ENCODE measurements at regions not wholly inside any gene's neighbourhood (a gene's known extent, or its start where the extent isn't known, plus 50 kb on each side); places are given as distances from the start of the nearest gene placed in this dataset.

- no peak overlapping the region for H3K9ac ChIP-seq (ENCODE audit: low read length in 2 of 2)
- H3K9me3 ChIP-seq (ENCODE audit: control insufficient read depth in 2 of 2, low read length in 2 of 2): no peaks in the 10 kb centered on the region
Measured at GRCh38 chr18:40652321-40652720, 1302.7 kb upstream of the PIK3C3 start.

DNA sequence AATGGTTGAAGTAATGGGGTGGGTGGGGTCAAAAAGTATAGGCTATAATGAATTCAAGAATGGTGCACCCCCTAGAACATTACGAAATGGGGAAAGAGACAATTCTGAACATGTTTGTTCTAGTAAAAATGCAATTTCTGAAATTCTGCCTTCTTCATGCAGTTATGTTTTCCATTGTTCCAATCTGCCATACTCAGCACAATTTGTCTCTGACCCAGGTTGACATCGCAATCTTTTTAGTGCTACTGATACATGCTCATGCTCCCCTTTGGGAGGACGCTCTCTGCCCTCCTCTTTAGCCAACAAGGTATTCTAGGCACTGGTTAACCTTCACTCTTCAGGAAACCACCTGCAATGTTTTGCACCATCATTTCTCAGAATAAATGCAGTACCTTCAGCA lies 1303.9 kb upstream of the PIK3C3 start:
- H3K27ac ChIP-seq (ENCODE audit: low read length): no peak overlapping the region
- H3K9ac ChIP-seq (ENCODE audit: low read length in 2 of 2): no peak overlapping the region
- no peaks in the 10 kb centered on the region for H3K4me1 ChIP-seq (ENCODE audit: control insufficient read depth, insufficient read depth, low read length)
- no peak overlapping the region for H3K4me3 ChIP-seq (ENCODE audit: low read length in 2 of 2)
- no peaks in the 10 kb centered on the region for H3K36me3 ChIP-seq (ENCODE audit: control insufficient read depth in 2 of 2, insufficient read depth in 2 of 2, low read length in 2 of 2)
- no peaks in the 10 kb centered on the region for H3K27me3 ChIP-seq (ENCODE audit: control insufficient read depth in 1 of 2, insufficient read depth in 2 of 2, low read length in 2 of 2)
- H3K9me3 ChIP-seq (ENCODE audit: control insufficient read depth in 2 of 2, low read length in 2 of 2): no peaks in the 10 kb centered on the region

More at GRCh38 chr18:40652321-40652720, 1302.7 kb upstream of the PIK3C3 start:
- H3K27me3 ChIP-seq (ENCODE audit: control insufficient read depth in 1 of 2, insufficient read depth in 2 of 2, low read length in 2 of 2): no peaks in the 10 kb centered on the region
- no peaks in the 10 kb centered on the region for H3K36me3 ChIP-seq (ENCODE audit: control insufficient read depth in 2 of 2, insufficient read depth in 2 of 2, low read length in 2 of 2)
- no peaks in the 10 kb centered on the region for H3K4me1 ChIP-seq (ENCODE audit: control insufficient read depth, insufficient read depth, low read length)
- no peak overlapping the region for H3K4me3 ChIP-seq (ENCODE audit: low read length in 2 of 2)
- no peak overlapping the region for H3K27ac ChIP-seq (ENCODE audit: low read length)

GRCh38 chr18:40642692-40643229 lies 1312.3 kb upstream of the PIK3C3 start:
- Histone ChIP-seq H3K9ac (ENCODE audit: low read length in 2 of 2) (no peak overlapping the region), H3K36me3 (ENCODE audit: control insufficient read depth in 2 of 2, insufficient read depth in 2 of 2, low read length in 2 of 2) (no peaks in the 10 kb centered on the region), H3K4me3 (ENCODE audit: low read length in 2 of 2) (no peak overlapping the region), H3K9me3 (ENCODE audit: control insufficient read depth in 2 of 2, low read length in 2 of 2) (no peaks in the 10 kb centered on the region), H3K4me1 (ENCODE audit: control insufficient read depth, insufficient read depth, low read length) (no peaks in the 10 kb centered on the region), H3K27ac (ENCODE audit: low read length) (no peak overlapping the region), H3K27me3 (ENCODE audit: control insufficient read depth in 1 of 2, insufficient read depth in 2 of 2, low read length in 2 of 2) (no peaks in the 10 kb centered on the region)

DNA sequence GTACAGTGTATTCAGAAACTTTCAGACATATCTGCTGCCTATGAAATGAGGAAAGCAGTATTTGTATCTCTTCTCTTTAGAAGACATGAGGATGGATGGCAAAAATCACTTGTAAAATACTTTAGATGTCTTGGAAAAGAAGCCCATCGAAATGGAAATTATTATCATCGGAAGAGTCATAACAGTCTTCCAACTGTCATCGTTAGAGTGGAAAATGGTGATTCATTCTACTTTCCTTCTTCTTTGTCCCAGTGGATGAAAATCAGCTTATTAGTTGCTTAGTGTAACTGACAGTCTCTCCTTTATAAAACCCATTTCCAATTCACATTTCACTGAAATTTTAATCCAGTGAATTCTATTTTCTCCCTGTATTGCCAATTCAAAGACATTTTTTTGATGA lies 1323.7 kb upstream of the PIK3C3 start:
- Histone ChIP-seq H3K36me3 (ENCODE audit: control insufficient read depth in 2 of 2, insufficient read depth in 2 of 2, low read length in 2 of 2) (no peaks in the 10 kb centered on the region), H3K9ac (ENCODE audit: low read length in 2 of 2) (no peak overlapping the region)

GRCh38 chr18:40630496-40630895 lies 1324.5 kb upstream of the PIK3C3 start:
- Histone ChIP-seq H3K27me3 (ENCODE audit: control insufficient read depth in 1 of 2, insufficient read depth in 2 of 2, low read length in 2 of 2) (no peaks in the 10 kb centered on the region), H3K9ac (ENCODE audit: low read length in 2 of 2) (no peak overlapping the region), H3K4me3 (ENCODE audit: low read length in 2 of 2) (no peak overlapping the region), H3K36me3 (ENCODE audit: control insufficient read depth in 2 of 2, insufficient read depth in 2 of 2, low read length in 2 of 2) (no peaks in the 10 kb centered on the region), H3K9me3 (ENCODE audit: control insufficient read depth in 2 of 2, low read length in 2 of 2) (peaks cover 0 to 1% of the 10 kb centered on the region in 2 donors), H3K4me1 (ENCODE audit: control insufficient read depth, insufficient read depth, low read length) (no peaks in the 10 kb centered on the region), H3K27ac (ENCODE audit: low read length) (no peak overlapping the region)

More for the DNA sequence above, 1323.7 kb upstream of the PIK3C3 start:
- H3K27ac ChIP-seq (ENCODE audit: low read length): no peak overlapping the region
- H3K4me3 ChIP-seq (ENCODE audit: low read length in 2 of 2): no peak overlapping the region
- H3K9me3 ChIP-seq (ENCODE audit: control insufficient read depth in 2 of 2, low read length in 2 of 2): no peaks in the 10 kb centered on the region
- no peaks in the 10 kb centered on the region for H3K4me1 ChIP-seq (ENCODE audit: control insufficient read depth, insufficient read depth, low read length)
- H3K27me3 ChIP-seq (ENCODE audit: control insufficient read depth in 1 of 2, insufficient read depth in 2 of 2, low read length in 2 of 2): no peaks in the 10 kb centered on the region

DNA sequence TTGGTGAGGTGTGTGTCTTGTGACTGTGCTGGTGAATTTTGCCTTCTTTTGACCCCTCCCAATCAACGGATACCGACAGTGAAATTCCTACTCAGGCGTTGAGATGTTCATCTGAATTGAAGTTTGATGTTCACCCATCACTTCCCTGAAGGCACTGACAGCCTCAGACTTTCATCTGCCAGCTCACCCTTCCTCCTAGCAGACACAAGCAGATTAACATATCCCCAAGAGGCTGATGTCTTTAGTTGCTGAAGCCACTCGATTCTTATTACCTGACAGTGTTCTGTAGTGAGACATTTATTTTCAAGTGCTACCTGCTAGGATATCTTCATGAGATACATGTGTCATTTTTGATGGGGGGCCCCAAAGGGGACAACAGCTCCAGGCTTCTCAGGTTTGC lies 1330.1 kb upstream of the PIK3C3 start:
- H3K27ac ChIP-seq (ENCODE audit: low read length): no peak overlapping the region
- H3K9ac ChIP-seq (ENCODE audit: low read length in 2 of 2): no peak overlapping the region
- no peaks in the 10 kb centered on the region for H3K4me1 ChIP-seq (ENCODE audit: control insufficient read depth, insufficient read depth, low read length)
- H3K9me3 ChIP-seq (ENCODE audit: control insufficient read depth in 2 of 2, low read length in 2 of 2): peaks cover 0 to 3% of the 10 kb centered on the region in 2 donors
- H3K4me3 ChIP-seq (ENCODE audit: low read length in 2 of 2): no peak overlapping the region
- no peaks in the 10 kb centered on the region for H3K36me3 ChIP-seq (ENCODE audit: control insufficient read depth in 2 of 2, insufficient read depth in 2 of 2, low read length in 2 of 2)
- H3K27me3 ChIP-seq (ENCODE audit: control insufficient read depth in 1 of 2, insufficient read depth in 2 of 2, low read length in 2 of 2): no peaks in the 10 kb centered on the region

DNA sequence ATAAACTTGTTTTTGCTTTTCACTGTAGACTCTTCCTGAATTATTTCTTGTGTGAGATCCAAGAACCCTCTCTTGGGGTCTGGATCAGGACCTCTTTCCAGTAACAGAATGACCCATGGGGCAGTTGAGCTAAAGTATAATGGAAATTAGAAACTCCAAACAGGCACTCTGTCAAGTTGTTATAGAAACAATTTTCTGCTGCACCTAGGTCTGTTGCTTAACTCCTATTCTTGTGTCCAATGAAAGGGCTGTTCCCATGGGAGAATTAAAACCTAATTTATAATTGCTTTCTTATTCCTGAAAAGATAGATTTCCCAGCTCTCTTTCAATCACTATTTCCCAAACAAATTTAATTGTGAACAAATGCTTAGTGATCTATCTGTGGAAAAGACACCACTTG lies 1341.3 kb upstream of the PIK3C3 start:
- Histone ChIP-seq H3K9ac (ENCODE audit: low read length in 2 of 2) (no peak overlapping the region), H3K27ac (ENCODE audit: low read length) (no peak overlapping the region), H3K36me3 (ENCODE audit: control insufficient read depth in 2 of 2, insufficient read depth in 2 of 2, low read length in 2 of 2) (no peaks in the 10 kb centered on the region), H3K4me3 (ENCODE audit: low read length in 2 of 2) (no peak overlapping the region), H3K9me3 (ENCODE audit: control insufficient read depth in 2 of 2, low read length in 2 of 2) (peaks cover 0 to 2% of the 10 kb centered on the region in 2 donors), H3K4me1 (ENCODE audit: control insufficient read depth, insufficient read depth, low read length) (no peaks in the 10 kb centered on the region), H3K27me3 (ENCODE audit: control insufficient read depth in 1 of 2, insufficient read depth in 2 of 2, low read length in 2 of 2) (no peaks in the 10 kb centered on the region)

- H3K9me3 ChIP-seq (ENCODE audit: control insufficient read depth in 2 of 2, low read length in 2 of 2): peaks cover 0 to 2% of the 10 kb centered on the region in 2 donors
- no peak overlapping the region for H3K9ac ChIP-seq (ENCODE audit: low read length in 2 of 2)
- H3K36me3 ChIP-seq (ENCODE audit: control insufficient read depth in 2 of 2, insufficient read depth in 2 of 2, low read length in 2 of 2): no peaks in the 10 kb centered on the region
- no peak overlapping the region for H3K4me3 ChIP-seq (ENCODE audit: low read length in 2 of 2)
- no peaks in the 10 kb centered on the region for H3K4me1 ChIP-seq (ENCODE audit: control insufficient read depth, insufficient read depth, low read length)
- no peaks in the 10 kb centered on the region for H3K27me3 ChIP-seq (ENCODE audit: control insufficient read depth in 1 of 2, insufficient read depth in 2 of 2, low read length in 2 of 2)
- no peak overlapping the region for H3K27ac ChIP-seq (ENCODE audit: low read length)
Measured at GRCh38 chr18:40612356-40612755, 1342.7 kb upstream of the PIK3C3 start.

GRCh38 chr18:40608226-40608625 lies 1346.8 kb upstream of the PIK3C3 start:
- no peaks in the 10 kb centered on the region for H3K36me3 ChIP-seq (ENCODE audit: control insufficient read depth in 2 of 2, insufficient read depth in 2 of 2, low read length in 2 of 2)
- no peaks in the 10 kb centered on the region for H3K9me3 ChIP-seq (ENCODE audit: control insufficient read depth in 2 of 2, low read length in 2 of 2)
- no peak overlapping the region for H3K9ac ChIP-seq (ENCODE audit: low read length in 2 of 2)
- H3K27ac ChIP-seq (ENCODE audit: low read length): no peak overlapping the region
- no peaks in the 10 kb centered on the region for H3K27me3 ChIP-seq (ENCODE audit: control insufficient read depth in 1 of 2, insufficient read depth in 2 of 2, low read length in 2 of 2)
- no peak overlapping the region for H3K4me3 ChIP-seq (ENCODE audit: low read length in 2 of 2)
- H3K4me1 ChIP-seq (ENCODE audit: control insufficient read depth, insufficient read depth, low read length): no peaks in the 10 kb centered on the region

DNA sequence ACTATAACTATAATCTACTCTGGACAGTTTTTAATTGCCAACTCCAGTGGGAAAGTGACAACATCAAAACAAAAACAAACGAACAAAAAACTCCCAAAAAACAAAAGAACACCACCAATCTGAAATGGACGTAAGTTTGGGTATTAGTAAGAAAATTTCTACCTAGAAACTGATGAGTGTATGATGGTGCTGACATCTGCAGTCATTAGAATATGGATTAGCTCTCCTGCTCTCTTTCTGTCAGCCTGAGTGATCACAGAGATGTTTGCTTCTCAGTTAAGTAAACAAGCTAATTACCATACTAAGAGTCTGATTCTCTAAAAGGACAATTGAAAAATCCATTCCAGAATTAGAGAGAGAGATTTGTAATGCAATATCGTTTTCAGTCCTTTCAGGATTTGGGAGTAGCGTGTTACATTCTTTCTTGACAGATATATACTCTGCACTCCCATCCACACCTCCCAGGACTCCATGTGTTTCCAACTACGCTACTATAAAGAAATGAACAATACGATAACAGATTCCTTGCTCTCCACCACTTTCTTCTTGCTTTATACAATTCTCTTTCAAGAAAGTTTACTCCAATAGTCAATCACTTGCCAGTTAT lies 1347.4 kb upstream of the PIK3C3 start:
- Histone ChIP-seq H3K4me3 (ENCODE audit: low read length in 2 of 2) (no peak overlapping the region), H3K9me3 (ENCODE audit: control insufficient read depth in 2 of 2, low read length in 2 of 2) (no peaks in the 10 kb centered on the region), H3K27me3 (ENCODE audit: control insufficient read depth in 1 of 2, insufficient read depth in 2 of 2, low read length in 2 of 2) (no peaks in the 10 kb centered on the region), H3K9ac (ENCODE audit: low read length in 2 of 2) (no peak overlapping the region), H3K36me3 (ENCODE audit: control insufficient read depth in 2 of 2, insufficient read depth in 2 of 2, low read length in 2 of 2) (no peaks in the 10 kb centered on the region), H3K27ac (ENCODE audit: low read length) (no peak overlapping the region), H3K4me1 (ENCODE audit: control insufficient read depth, insufficient read depth, low read length) (no peaks in the 10 kb centered on the region)

DNA sequence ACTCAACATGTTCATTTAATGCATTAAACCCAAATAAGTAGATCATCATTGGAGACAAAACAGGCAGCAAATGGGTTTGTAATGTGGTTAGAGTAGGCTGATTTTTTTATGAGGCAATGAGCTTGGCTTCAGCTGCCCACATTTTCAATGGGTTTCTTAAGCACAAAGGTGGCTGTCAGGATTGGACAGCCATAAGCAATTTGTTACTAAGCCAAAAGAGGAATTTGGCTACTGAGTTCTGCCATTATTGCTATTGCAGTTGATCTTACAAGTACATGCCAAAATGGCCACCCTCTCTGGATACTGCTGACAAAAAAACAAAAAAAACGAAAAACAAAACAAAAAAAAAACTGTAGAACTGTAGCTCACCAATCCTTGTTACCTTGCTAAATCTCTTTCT lies 1348.0 kb upstream of the PIK3C3 start:
- H3K9ac ChIP-seq (ENCODE audit: low read length in 2 of 2): no peak overlapping the region
- H3K36me3 ChIP-seq (ENCODE audit: control insufficient read depth in 2 of 2, insufficient read depth in 2 of 2, low read length in 2 of 2): no peaks in the 10 kb centered on the region
- H3K27ac ChIP-seq (ENCODE audit: low read length): no peak overlapping the region
- H3K4me3 ChIP-seq (ENCODE audit: low read length in 2 of 2): no peak overlapping the region
- no peaks in the 10 kb centered on the region for H3K4me1 ChIP-seq (ENCODE audit: control insufficient read depth, insufficient read depth, low read length)
- H3K27me3 ChIP-seq (ENCODE audit: control insufficient read depth in 1 of 2, insufficient read depth in 2 of 2, low read length in 2 of 2): no peaks in the 10 kb centered on the region
- H3K9me3 ChIP-seq (ENCODE audit: control insufficient read depth in 2 of 2, low read length in 2 of 2): no peaks in the 10 kb centered on the region

Data from stomach smooth muscle (tissue), 2 donors.